ENCODE measurements at regions not wholly inside any gene's neighbourhood (a gene's known extent, or its start where the extent isn't known, plus 50 kb on each side); places are given as distances from the start of the nearest gene placed in this dataset.

GRCh38 chr5:4137781-4138180 is 542.1 kb downstream of the IRX1 start:
- no peak for TF ChIP-seq CTCF (IDR thresholded peaks at IDR 0.05; ENCODE audit: insufficient read depth, low read length)
- no peak for TF ChIP-seq POLR2AphosphoS5 (IDR thresholded peaks at IDR 0.05; ENCODE audit: low read depth)
- TF ChIP-seq, protein P1, sequence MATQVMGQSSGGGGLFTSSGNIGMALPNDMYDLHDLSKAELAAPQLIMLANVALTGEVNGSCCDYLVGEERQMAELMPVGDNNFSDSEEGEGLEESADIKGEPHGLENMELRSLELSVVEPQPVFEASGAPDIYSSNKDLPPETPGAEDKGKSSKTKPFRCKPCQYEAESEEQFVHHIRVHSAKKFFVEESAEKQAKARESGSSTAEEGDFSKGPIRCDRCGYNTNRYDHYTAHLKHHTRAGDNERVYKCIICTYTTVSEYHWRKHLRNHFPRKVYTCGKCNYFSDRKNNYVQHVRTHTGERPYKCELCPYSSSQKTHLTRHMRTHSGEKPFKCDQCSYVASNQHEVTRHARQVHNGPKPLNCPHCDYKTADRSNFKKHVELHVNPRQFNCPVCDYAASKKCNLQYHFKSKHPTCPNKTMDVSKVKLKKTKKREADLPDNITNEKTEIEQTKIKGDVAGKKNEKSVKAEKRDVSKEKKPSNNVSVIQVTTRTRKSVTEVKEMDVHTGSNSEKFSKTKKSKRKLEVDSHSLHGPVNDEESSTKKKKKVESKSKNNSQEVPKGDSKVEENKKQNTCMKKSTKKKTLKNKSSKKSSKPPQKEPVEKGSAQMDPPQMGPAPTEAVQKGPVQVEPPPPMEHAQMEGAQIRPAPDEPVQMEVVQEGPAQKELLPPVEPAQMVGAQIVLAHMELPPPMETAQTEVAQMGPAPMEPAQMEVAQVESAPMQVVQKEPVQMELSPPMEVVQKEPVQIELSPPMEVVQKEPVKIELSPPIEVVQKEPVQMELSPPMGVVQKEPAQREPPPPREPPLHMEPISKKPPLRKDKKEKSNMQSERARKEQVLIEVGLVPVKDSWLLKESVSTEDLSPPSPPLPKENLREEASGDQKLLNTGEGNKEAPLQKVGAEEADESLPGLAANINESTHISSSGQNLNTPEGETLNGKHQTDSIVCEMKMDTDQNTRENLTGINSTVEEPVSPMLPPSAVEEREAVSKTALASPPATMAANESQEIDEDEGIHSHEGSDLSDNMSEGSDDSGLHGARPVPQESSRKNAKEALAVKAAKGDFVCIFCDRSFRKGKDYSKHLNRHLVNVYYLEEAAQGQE (IDR thresholded peaks at IDR 0.05; ENCODE audit: insufficient replicate concordance, low read depth), result no peak
- TF ChIP-seq GABPA (IDR thresholded peaks at IDR 0.05; ENCODE audit: low read depth), result no peak
- no peak for TF ChIP-seq SPI1 (IDR thresholded peaks at IDR 0.05; ENCODE audit: borderline replicate concordance, low read depth)
